ENCODE measurements at regions not wholly inside any gene's neighbourhood (a gene's known extent, or its start where the extent isn't known, plus 50 kb on each side); places are given as distances from the start of the nearest gene placed in this dataset.
A peak's percentile ranks its signal among the peaks of the same experiment; 100 is the strongest.

DNA sequence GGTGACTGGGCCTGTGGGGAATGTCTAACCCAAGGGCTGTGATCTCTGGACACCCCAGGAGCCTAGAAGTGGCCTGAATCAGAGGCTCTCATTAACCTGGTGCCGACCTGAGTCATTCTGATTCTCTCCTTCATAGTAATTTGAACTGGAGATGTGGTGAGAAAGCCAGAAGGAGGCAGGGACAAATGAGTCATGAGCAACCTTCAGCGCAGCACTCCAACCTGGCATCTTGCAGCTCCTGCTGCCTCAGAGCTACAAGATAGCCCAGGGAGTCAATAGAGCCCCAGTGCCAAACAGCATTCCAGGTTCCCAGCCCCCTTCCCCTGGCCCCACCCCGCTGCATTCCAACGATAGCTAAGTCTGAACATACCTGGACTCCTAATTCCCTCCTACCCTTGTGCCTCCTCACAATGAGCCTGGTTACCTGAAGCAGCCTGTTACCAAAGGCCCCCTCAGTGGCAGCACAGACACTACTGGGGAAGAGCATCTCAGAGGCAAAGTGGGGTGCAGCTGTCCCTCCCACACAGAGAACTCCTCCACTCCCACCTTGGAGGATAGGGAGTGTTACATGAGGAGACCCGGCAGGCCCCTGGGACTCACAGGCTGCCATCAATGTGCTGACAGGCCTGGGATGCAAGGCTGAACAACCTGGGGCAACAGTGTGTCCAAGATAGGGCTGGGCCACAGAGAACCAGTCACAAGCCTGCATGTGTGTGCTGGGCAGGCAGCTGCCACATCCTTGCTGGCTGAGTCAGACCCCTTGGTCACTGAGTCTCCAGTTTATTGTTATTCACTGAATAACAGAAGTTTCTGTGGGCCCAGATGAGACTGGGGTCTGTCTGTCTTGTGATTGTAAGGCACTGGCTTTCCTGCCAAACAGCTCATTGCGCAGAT lies 76.8 kb upstream of the LEP start (continued):
- TF ChIP-seq ZZZ3 (CRISPR knock-in tag; IDR thresholded peaks at IDR 0.05; ENCODE audit: borderline replicate concordance), result no peak
- no peak for TF ChIP-seq ZNF775 (CRISPR knock-in tag; IDR thresholded peaks at IDR 0.05; ENCODE audit: borderline replicate concordance)
- no peak for TF ChIP-seq KLF9 (CRISPR knock-in tag; IDR thresholded peaks at IDR 0.05; ENCODE audit: low read depth)
- TF ChIP-seq ZNF784 (CRISPR knock-in tag; IDR thresholded peaks at IDR 0.05; ENCODE audit: borderline replicate concordance), result no peak
- TF ChIP-seq PBX2 (CRISPR knock-in tag; IDR thresholded peaks at IDR 0.05), result no peak
- no peak for TF ChIP-seq ZNF234 (CRISPR knock-in tag; conservative IDR thresholded peaks at IDR 0.05)
- no peak for TF ChIP-seq ATF7-NPFF (CRISPR knock-in tag; IDR thresholded peaks at IDR 0.05; ENCODE audit: low read depth)
- no peak for TF ChIP-seq ZFP36L2 (CRISPR knock-in tag; IDR thresholded peaks at IDR 0.05)

- Histone ChIP-seq H3K9ac (ENCODE audit: insufficient read depth, low read depth, low read length) (no peak overlapping the region), H3K4me1 (ENCODE audit: insufficient read depth, low read length) (no peaks in the 10 kb centered on the region), H2AFZ (ENCODE audit: low read length) (no peak overlapping the region), H3K27ac (ENCODE audit: extremely low read length, insufficient read depth, low read length) (no peak overlapping the region), H3K36me3 (replicated peaks in 1 of 2; ENCODE audit: control insufficient read depth in 1 of 2, insufficient read depth in 2 of 2, low read length in 2 of 2) (no peaks in the 10 kb centered on the region), H4K20me1 (ENCODE audit: insufficient read depth, low read length) (no peaks in the 10 kb centered on the region), H3K27me3 (ENCODE audit: control insufficient read depth in 1 of 2, insufficient read depth in 2 of 2, low read length in 2 of 2) (peaks cover 11 to 62% of the 10 kb centered on the region in 2 experiments), H3K9me3 (ENCODE audit: low read length) (no peaks in the 10 kb centered on the region), H3K4me3 (replicated peaks in 1 of 3; ENCODE audit: insufficient read depth in 1 of 3, low read depth in 2 of 3, low read length in 3 of 3) (no peak overlapping the region), H3K4me2 (ENCODE audit: low read depth, low read length) (no peak overlapping the region), H3K79me2 (ENCODE audit: insufficient read depth, low read length) (no peaks in the 10 kb centered on the region)
- BruUV-seq (replicated peaks), result no TSS peak
- TF ChIP-seq MAFF (IDR thresholded peaks at IDR 0.05; ENCODE audit: low read depth, low read length), result peak; percentile 48
- peak; percentile 57 to 76 for TF ChIP-seq MAFK (conservative IDR thresholded peaks at IDR 0.05 in 1 of 2, IDR thresholded peaks at IDR 0.05 in 1 of 2; ENCODE audit: low read length in 2 of 2)
- no peak for TF ChIP-seq RARA (CRISPR knock-in tag; IDR thresholded peaks at IDR 0.05)
- TF ChIP-seq HMG20B (CRISPR knock-in tag; conservative IDR thresholded peaks at IDR 0.05), result no peak
- 35% methylated on average over 4 of the region's 6 CpGs for WGBS (ENCODE audit: low lambda C conversion rate)
- in situ Hi-C loops (cut with HindIII; ENCODE audit: extremely low pct_ligation_motif_present, low pct_unique_long_range_greater_than_20kb) (no loop called here), intact Hi-C loops (cut with micrococcal nuclease; ENCODE audit: unreplicated experiment) (no loop called here)
- ChIA-PET POLR2A (no interaction called here), CTCF (ENCODE audit: low intra/inter-chr PET ratio, low total read pairs) (no interaction called here)
- DNase-seq (ENCODE audit: low spot score) (no peak), ATAC-seq (no peak), FAIRE-seq (no peak)
Measured at GRCh38 chr7:128164955-128165670, 76.0 kb upstream of the LEP start.
